ENCODE measurements at regions not wholly inside any gene's neighbourhood (a gene's known extent, or its start where the extent isn't known, plus 50 kb on each side); places are given as distances from the start of the nearest gene placed in this dataset.

GRCh38 chr2:76599732-76600368 lies 889.1 kb upstream of the GCFC2 start:
- ChIA-PET CTCF (no interaction called here), POLR2A (no interaction called here)

GRCh38 chr2:76584474-76584873 lies 873.8 kb upstream of the GCFC2 start:
- POLR2A ChIA-PET = no interaction called here
- CTCF ChIA-PET = no interaction called here

- ChIA-PET CTCF (no interaction called here), POLR2A (no interaction called here)
Measured at GRCh38 chr2:76579911-76580310, 869.2 kb upstream of the GCFC2 start.

- POLR2A ChIA-PET = no interaction called here
- CTCF ChIA-PET = no interaction called here
Measured at GRCh38 chr2:76572981-76573380, 862.3 kb upstream of the GCFC2 start.

- ChIA-PET CTCF (no interaction called here), POLR2A (no interaction called here)
Measured at GRCh38 chr2:76569819-76570218, 859.1 kb upstream of the GCFC2 start.

GRCh38 chr2:76567478-76567877 lies 856.8 kb upstream of the GCFC2 start:
- POLR2A ChIA-PET = no interaction called here
- CTCF ChIA-PET = no interaction called here

GRCh38 chr2:76564734-76565133 lies 854.0 kb upstream of the GCFC2 start:
- POLR2A ChIA-PET = no interaction called here

GRCh38 chr2:76563730-76564129 lies 853.0 kb upstream of the GCFC2 start:
- CTCF ChIA-PET = no interaction called here
- POLR2A ChIA-PET = no interaction called here

More at GRCh38 chr2:76564734-76565133, 854.0 kb upstream of the GCFC2 start:
- CTCF ChIA-PET = no interaction called here

- POLR2A ChIA-PET = no interaction called here
- CTCF ChIA-PET = no interaction called here
Measured at GRCh38 chr2:76558157-76558556, 847.4 kb upstream of the GCFC2 start.

GRCh38 chr2:76556018-76556417 lies 845.3 kb upstream of the GCFC2 start:
- CTCF ChIA-PET = no interaction called here
- POLR2A ChIA-PET = no interaction called here

GRCh38 chr2:76546207-76546606 lies 835.5 kb upstream of the GCFC2 start:
- ChIA-PET CTCF (no interaction called here), POLR2A (no interaction called here)

- CTCF ChIA-PET = no interaction called here
- POLR2A ChIA-PET = no interaction called here
Measured at GRCh38 chr2:76544901-76545300, 834.2 kb upstream of the GCFC2 start.

GRCh38 chr2:76517574-76517909 lies 806.8 kb upstream of the GCFC2 start:
- ChIA-PET POLR2A (no interaction called here), CTCF (no interaction called here)

GRCh38 chr2:76516861-76517573 lies 806.3 kb upstream of the GCFC2 start:
- CTCF ChIA-PET = no interaction called here
- POLR2A ChIA-PET = no interaction called here

GRCh38 chr2:76512201-76512820 lies 801.6 kb upstream of the GCFC2 start:
- CTCF ChIA-PET = no interaction called here
- POLR2A ChIA-PET = no interaction called here

- ChIA-PET POLR2A (no interaction called here), CTCF (no interaction called here)
Measured at GRCh38 chr2:76506538-76506937, 795.8 kb upstream of the GCFC2 start.

- CTCF ChIA-PET = no interaction called here
- POLR2A ChIA-PET = no interaction called here
Measured at GRCh38 chr2:76501641-76502040, 790.9 kb upstream of the GCFC2 start.

- ChIA-PET POLR2A (no interaction called here), CTCF (no interaction called here)
Measured at GRCh38 chr2:76498360-76498759, 787.6 kb upstream of the GCFC2 start.

- ChIA-PET POLR2A (no interaction called here), CTCF (no interaction called here)
Measured at GRCh38 chr2:76491503-76491902, 780.8 kb upstream of the GCFC2 start.

GRCh38 chr2:76478266-76479035 lies 767.7 kb upstream of the GCFC2 start:
- CTCF ChIA-PET = no interaction called here
- POLR2A ChIA-PET = no interaction called here

- POLR2A ChIA-PET = no interaction called here
- CTCF ChIA-PET = no interaction called here
Measured at GRCh38 chr2:76472946-76473345, 762.2 kb upstream of the GCFC2 start.

Measured in activated CD8-positive, alpha-beta memory T cell treated with anti-CD3 and anti-CD28 coated beads for 36 hours (primary cell).